ENCODE measurements at regions not wholly inside any gene's neighbourhood (a gene's known extent, or its start where the extent isn't known, plus 50 kb on each side); places are given as distances from the start of the nearest gene placed in this dataset.

GRCh38 chr7:96836456-96836855, 126.8 kb upstream of the SEM1 start (continued):
- TF ChIP-seq ZNF132 (tag by site-specific recombination; IDR thresholded peaks at IDR 0.05; ENCODE audit: borderline replicate concordance): no peak
- no peak for TF ChIP-seq ZNF529 (tag by site-specific recombination; IDR thresholded peaks at IDR 0.05; ENCODE audit: insufficient replicate concordance)

- H3K27ac ChIP-seq (ENCODE audit: extremely low read depth, low read depth, low read length): no peak overlapping the region
- H3K9me3 ChIP-seq (ENCODE audit: control insufficient read depth, insufficient read depth, low read depth, low read length): no peaks in the 10 kb centered on the region
- no peaks in the 10 kb centered on the region for H3K4me1 ChIP-seq (ENCODE audit: control insufficient read depth, insufficient read depth, low read length)
- POLR2A ChIA-PET: no interaction called here
- CTCF ChIA-PET: no interaction called here
- no peak overlapping the region for H3K4me3 ChIP-seq (ENCODE audit: low read depth, low read length)
- TF ChIP-seq SP2 (tag by site-specific recombination; IDR thresholded peaks at IDR 0.05) (no peak), ZNF596 (tag by site-specific recombination; IDR thresholded peaks at IDR 0.05) (no peak), ZNF423 (tag by site-specific recombination; IDR thresholded peaks at IDR 0.05) (no peak), ZNF776 (tag by site-specific recombination; IDR thresholded peaks at IDR 0.05; ENCODE audit: borderline replicate concordance) (no peak), ZNF341 (tag by site-specific recombination; IDR thresholded peaks at IDR 0.05; ENCODE audit: low read depth) (no peak), ZNF404 (tag by site-specific recombination; IDR thresholded peaks at IDR 0.05) (no peak), ZNF623 (tag by site-specific recombination; IDR thresholded peaks at IDR 0.05) (no peak)
- H3K36me3 ChIP-seq (ENCODE audit: control insufficient read depth in 2 of 2, insufficient read depth in 1 of 2, low read length in 2 of 2): no peaks in the 10 kb centered on the region
These were observed 127.9 kb upstream of the SEM1 start for GRCh38 chr7:96837593-96837992.

- Histone ChIP-seq H3K27ac (ENCODE audit: extremely low read depth, low read depth, low read length) (no peak overlapping the region), H3K4me1 (ENCODE audit: control insufficient read depth, insufficient read depth, low read length) (no peaks in the 10 kb centered on the region), H3K4me3 (ENCODE audit: low read depth, low read length) (no peak overlapping the region), H3K9me3 (ENCODE audit: control insufficient read depth, insufficient read depth, low read depth, low read length) (no peaks in the 10 kb centered on the region), H3K36me3 (ENCODE audit: control insufficient read depth in 2 of 2, insufficient read depth in 1 of 2, low read length in 2 of 2) (no peaks in the 10 kb centered on the region)
- POLR2A ChIA-PET: no interaction called here
- CTCF ChIA-PET: interaction anchor here (0.6 kb wide), 1 partner anchor 748 kb away, joined by 4 read pairs; no protein-coding TSS in a partner anchor
- TF ChIP-seq RBAK (tag by site-specific recombination; IDR thresholded peaks at IDR 0.05) (no peak), GLIS2 (tag by site-specific recombination; IDR thresholded peaks at IDR 0.05) (no peak), ZNF391 (tag by site-specific recombination; IDR thresholded peaks at IDR 0.05; ENCODE audit: borderline replicate concordance, low read depth) (no peak), SALL2 (tag by site-specific recombination; IDR thresholded peaks at IDR 0.05; ENCODE audit: borderline replicate concordance) (no peak), EGR2 (tag by site-specific recombination; IDR thresholded peaks at IDR 0.05; ENCODE audit: low read depth) (no peak), ZNF843 (tag by site-specific recombination; IDR thresholded peaks at IDR 0.05) (no peak), OSR2 (tag by site-specific recombination; IDR thresholded peaks at IDR 0.05) (no peak), FEZF1 (tag by site-specific recombination; IDR thresholded peaks at IDR 0.05) (no peak), ZNF266 (tag by site-specific recombination; IDR thresholded peaks at IDR 0.05; ENCODE audit: low read depth) (no peak), ZSCAN23 (tag by site-specific recombination; IDR thresholded peaks at IDR 0.05) (no peak), ZNF416 (tag by site-specific recombination; IDR thresholded peaks at IDR 0.05) (no peak), ZNF791 (tag by site-specific recombination; IDR thresholded peaks at IDR 0.05) (no peak)
These were observed 128.8 kb upstream of the SEM1 start for GRCh38 chr7:96838481-96838880.

- Histone ChIP-seq H3K27ac (ENCODE audit: extremely low read depth, low read depth, low read length) (no peak overlapping the region), H3K4me1 (ENCODE audit: control insufficient read depth, insufficient read depth, low read length) (peaks cover 4% of the 10 kb centered on the region; the same call in 1 of the 2 replicates), H3K9me3 (ENCODE audit: control insufficient read depth, insufficient read depth, low read depth, low read length) (no peaks in the 10 kb centered on the region), H3K36me3 (ENCODE audit: control insufficient read depth in 2 of 2, insufficient read depth in 1 of 2, low read length in 2 of 2) (no peaks in the 10 kb centered on the region), H3K4me3 (ENCODE audit: low read depth, low read length) (no peak overlapping the region)
- ChIA-PET CTCF (no interaction called here), POLR2A (no interaction called here)
- TF ChIP-seq ZNF280C (tag by site-specific recombination; IDR thresholded peaks at IDR 0.05) (no peak), TCF7L2 (IDR thresholded peaks at IDR 0.05; ENCODE audit: borderline replicate concordance, low read depth, low read length) (peak; percentile 79; the same call in 1 of the 2 replicates), PRDM6 (tag by site-specific recombination; IDR thresholded peaks at IDR 0.05) (peak; percentile 70), ZNF830 (tag by site-specific recombination; IDR thresholded peaks at IDR 0.05; ENCODE audit: low read depth) (no peak), ZNF280D (tag by site-specific recombination; IDR thresholded peaks at IDR 0.05) (no peak)
These were observed 145.5 kb upstream of the SEM1 start for GRCh38 chr7:96855139-96855538.
